ENCODE measurements at regions not wholly inside any gene's neighbourhood (a gene's known extent, or its start where the extent isn't known, plus 50 kb on each side); places are given as distances from the start of the nearest gene placed in this dataset.

DNA sequence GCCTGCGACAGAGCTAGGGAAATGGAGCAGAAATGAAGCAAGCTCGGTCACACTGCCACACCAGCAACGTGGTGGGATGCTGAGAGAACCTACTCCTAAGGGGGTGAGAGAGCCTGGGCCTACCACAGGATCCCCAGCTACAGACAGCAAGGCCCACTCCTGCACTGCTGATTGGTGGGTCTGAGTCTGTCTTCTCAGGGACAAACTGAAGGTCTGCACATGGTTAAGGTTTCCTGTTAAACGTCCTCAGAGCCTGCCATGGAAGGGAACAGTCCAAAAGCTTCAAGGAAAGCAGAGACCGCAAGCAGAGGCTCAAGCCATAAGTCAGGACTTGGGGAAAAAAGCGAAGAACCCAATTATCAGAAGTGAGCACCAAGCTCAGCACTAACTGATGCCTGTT lies 53.5 kb upstream of the MED4 start:
- no peak for DNase-seq (ENCODE audit: insufficient read length, low spot score, missing footprints)
- Histone ChIP-seq H4K20me1 (ENCODE audit: insufficient read depth, low read length) (no peaks in the 10 kb centered on the region), H3K4me2 (ENCODE audit: insufficient read depth, low read length) (no peak overlapping the region), H2AFZ (ENCODE audit: low read length) (no peak overlapping the region), H3K4me1 (ENCODE audit: insufficient read depth, low read length) (no peaks in the 10 kb centered on the region), H3K27me3 (ENCODE audit: insufficient read depth, low read length) (no peaks in the 10 kb centered on the region), H3K36me3 (ENCODE audit: insufficient read depth, low read length) (no peaks in the 10 kb centered on the region), H3K79me2 (ENCODE audit: insufficient read depth, low read length) (no peaks in the 10 kb centered on the region), H3K27ac (ENCODE audit: low read depth, low read length) (no peak overlapping the region), H3K9me3 (ENCODE audit: low read depth, low read length) (no peaks in the 10 kb centered on the region), H3K4me3 (ENCODE audit: insufficient read depth, low read length) (no peak overlapping the region)
- no peak for TF ChIP-seq CTCF (IDR thresholded peaks at IDR 0.05; ENCODE audit: extremely low read depth, low read depth, low read length)

GRCh38 chr13:48146636-48147035 lies 51.7 kb upstream of the MED4 start:
- Histone ChIP-seq H3K27ac (ENCODE audit: low read depth, low read length) (no peak overlapping the region), H3K4me3 (ENCODE audit: insufficient read depth, low read length) (no peak overlapping the region), H3K4me1 (ENCODE audit: insufficient read depth, low read length) (no peaks in the 10 kb centered on the region), H4K20me1 (ENCODE audit: insufficient read depth, low read length) (no peaks in the 10 kb centered on the region), H2AFZ (ENCODE audit: low read length) (no peak overlapping the region), H3K27me3 (ENCODE audit: insufficient read depth, low read length) (no peaks in the 10 kb centered on the region), H3K4me2 (ENCODE audit: insufficient read depth, low read length) (no peak overlapping the region), H3K79me2 (ENCODE audit: insufficient read depth, low read length) (no peaks in the 10 kb centered on the region), H3K9me3 (ENCODE audit: low read depth, low read length) (no peaks in the 10 kb centered on the region), H3K36me3 (ENCODE audit: insufficient read depth, low read length) (no peaks in the 10 kb centered on the region)
- no peak for DNase-seq (ENCODE audit: insufficient read length, low spot score, missing footprints)
- no peak for TF ChIP-seq CTCF (IDR thresholded peaks at IDR 0.05; ENCODE audit: extremely low read depth, low read depth, low read length)

DNA sequence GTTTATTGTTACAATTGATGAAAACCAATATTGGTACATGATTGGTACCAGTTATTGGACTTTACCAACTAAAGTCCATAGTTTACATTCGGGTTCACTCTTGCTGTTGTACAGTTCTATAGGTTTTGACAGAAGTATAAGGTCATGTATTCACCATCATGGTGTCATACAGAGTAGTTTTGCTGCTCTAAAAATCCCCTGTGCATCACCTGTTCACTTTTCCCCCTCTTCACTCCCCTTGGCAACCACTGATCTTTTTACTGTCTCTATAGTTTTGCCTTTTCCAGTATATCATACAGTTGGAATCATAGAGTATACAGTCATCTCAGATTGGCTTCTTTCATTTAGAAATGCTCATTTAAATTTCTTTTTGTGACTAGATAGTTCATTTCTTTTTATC lies 51.2 kb upstream of the MED4 start:
- no peaks in the 10 kb centered on the region for H3K4me1 ChIP-seq (ENCODE audit: insufficient read depth, low read length)
- no peaks in the 10 kb centered on the region for H3K9me3 ChIP-seq (ENCODE audit: low read depth, low read length)
- DNase-seq (ENCODE audit: insufficient read length, low spot score, missing footprints): no peak
- H3K27ac ChIP-seq (ENCODE audit: low read depth, low read length): no peak overlapping the region
- H2AFZ ChIP-seq (ENCODE audit: low read length): no peak overlapping the region
- no peaks in the 10 kb centered on the region for H3K79me2 ChIP-seq (ENCODE audit: insufficient read depth, low read length)
- no peak for TF ChIP-seq CTCF (IDR thresholded peaks at IDR 0.05; ENCODE audit: extremely low read depth, low read depth, low read length)
- H3K36me3 ChIP-seq (ENCODE audit: insufficient read depth, low read length): no peaks in the 10 kb centered on the region
- H3K4me3 ChIP-seq (ENCODE audit: insufficient read depth, low read length): no peak overlapping the region
- no peaks in the 10 kb centered on the region for H3K27me3 ChIP-seq (ENCODE audit: insufficient read depth, low read length)
- no peaks in the 10 kb centered on the region for H4K20me1 ChIP-seq (ENCODE audit: insufficient read depth, low read length)
- H3K4me2 ChIP-seq (ENCODE audit: insufficient read depth, low read length): no peak overlapping the region

Measured in osteoblast (primary cell).